Inferior parietal cortex (tissue), 1 donor: ENCODE measurements at regions not wholly inside any gene's neighbourhood (a gene's known extent, or its start where the extent isn't known, plus 50 kb on each side); places are given as distances from the start of the nearest gene placed in this dataset.

Experiments
- DNase-seq: peaks from one replicate; pipeline ENCODE4 v3.0.0-alpha.2; 2016; ENCODE audit errors: extremely low spot score

- no peak for DNase-seq
Measured at GRCh38 chr2:155810411-155810810, 522.1 kb downstream of the NR4A2 start.

DNA sequence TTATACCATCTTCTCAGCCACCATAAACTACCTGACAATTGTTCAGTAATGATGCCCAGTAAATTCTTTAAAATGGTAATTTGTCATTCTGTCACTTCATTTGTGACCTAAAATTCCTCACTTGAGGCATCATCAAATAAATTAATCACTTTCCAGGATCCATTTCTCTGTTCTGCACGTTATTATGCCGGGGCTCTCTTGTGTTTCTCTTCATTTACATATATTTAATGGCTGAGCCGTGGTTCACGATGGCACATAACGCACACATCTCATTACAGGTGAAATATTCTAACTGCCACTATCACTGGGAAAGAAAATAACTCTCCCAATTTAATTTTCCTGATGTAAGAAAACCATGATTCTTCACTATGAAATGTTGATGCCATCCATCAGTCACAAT, 529.6 kb downstream of the NR4A2 start:
- DNase-seq, result no peak

- no peak for DNase-seq
Measured at GRCh38 chr2:155792666-155793065, 539.9 kb downstream of the NR4A2 start.

GRCh38 chr2:155770516-155770915, 562.0 kb downstream of the NR4A2 start:
- DNase-seq, result no peak

- no peak for DNase-seq
Measured at GRCh38 chr2:155766342-155767115, 566.0 kb downstream of the NR4A2 start.

DNA sequence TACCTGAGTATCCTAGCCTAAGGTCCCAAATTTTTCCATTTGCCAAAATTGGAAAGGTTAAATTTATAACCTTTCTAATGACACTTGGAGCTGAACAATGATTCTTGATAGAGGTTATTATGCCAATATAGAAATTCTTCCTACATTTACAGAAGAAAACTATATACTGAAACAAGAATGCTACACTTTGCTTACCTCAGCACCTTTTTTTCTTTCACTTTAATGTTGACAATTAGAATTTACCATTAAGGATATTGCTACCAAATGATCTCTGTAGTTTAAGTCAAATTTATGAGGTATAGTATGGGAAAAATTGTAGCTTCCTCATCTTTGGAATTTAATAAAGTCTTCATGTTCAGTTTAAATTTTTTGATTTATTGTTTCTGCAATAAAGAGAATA, 577.0 kb downstream of the NR4A2 start:
- no peak for DNase-seq

DNA sequence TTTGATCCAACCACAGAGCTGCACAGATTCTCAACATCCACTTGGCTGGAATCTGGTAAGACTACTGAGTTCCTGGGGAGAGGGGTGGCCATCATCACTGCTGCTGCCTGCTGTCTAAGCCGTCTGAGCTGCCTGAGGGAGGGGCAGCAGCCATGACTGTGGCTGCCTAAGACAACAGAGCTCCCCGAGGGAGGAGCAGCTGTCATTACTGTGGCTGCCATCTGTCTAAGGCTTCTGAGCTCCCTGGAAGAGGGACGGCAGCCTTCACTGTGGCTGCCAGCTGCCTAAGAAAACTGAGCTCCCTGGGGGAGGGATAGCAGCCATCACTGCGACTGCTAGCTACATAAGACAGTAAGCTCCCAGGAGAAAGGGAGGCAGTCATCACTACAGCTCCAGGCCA, 584.4 kb downstream of the NR4A2 start:
- DNase-seq, result no peak

- no peak for DNase-seq
Measured at GRCh38 chr2:155747531-155747930, 585.0 kb downstream of the NR4A2 start.

GRCh38 chr2:155733091-155733853, 599.2 kb downstream of the NR4A2 start:
- peak; percentile 66 for DNase-seq

- DNase-seq, result no peak
Measured at GRCh38 chr2:155730804-155731203, 601.7 kb downstream of the NR4A2 start.

DNA sequence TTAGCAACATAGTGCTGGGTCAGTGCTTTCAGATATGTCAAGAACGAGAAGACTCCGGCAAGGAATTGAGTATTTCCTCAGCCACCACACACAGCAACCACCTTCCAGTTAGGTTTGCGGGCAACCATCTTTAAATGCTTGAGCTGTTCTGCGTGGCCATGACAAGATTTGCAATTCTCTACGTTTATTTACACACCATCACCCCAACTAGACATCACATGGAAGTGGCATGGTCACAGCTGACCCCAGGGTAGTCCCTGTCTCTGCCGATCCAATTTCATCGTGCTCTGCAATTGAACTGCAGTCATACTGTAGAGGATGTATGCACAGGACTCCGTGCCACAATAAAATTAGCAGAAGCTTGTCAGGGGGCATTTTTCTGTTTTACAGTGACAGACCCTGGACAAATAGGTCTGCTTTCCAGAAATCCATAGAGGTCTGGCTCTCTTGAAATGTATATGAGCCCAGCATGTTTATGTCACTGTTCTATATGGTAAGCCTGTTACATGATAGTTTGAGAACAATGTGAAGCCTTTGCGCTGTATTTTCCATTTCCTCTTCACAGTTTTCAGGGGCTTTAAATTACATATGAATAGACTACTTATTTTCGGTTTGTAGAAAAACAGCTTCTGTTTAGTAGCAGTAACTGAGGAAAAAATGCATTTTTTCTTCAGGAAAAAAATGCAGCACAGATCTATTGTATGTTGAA, 605.2 kb downstream of the NR4A2 start:
- DNase-seq, result no peak

GRCh38 chr2:155722290-155722689, 610.2 kb downstream of the NR4A2 start:
- DNase-seq, result no peak

- no peak for DNase-seq
Measured at GRCh38 chr2:155715705-155716104, 616.8 kb downstream of the NR4A2 start.

- DNase-seq, result no peak
Measured at GRCh38 chr2:155714983-155715382, 617.5 kb downstream of the NR4A2 start.

DNA sequence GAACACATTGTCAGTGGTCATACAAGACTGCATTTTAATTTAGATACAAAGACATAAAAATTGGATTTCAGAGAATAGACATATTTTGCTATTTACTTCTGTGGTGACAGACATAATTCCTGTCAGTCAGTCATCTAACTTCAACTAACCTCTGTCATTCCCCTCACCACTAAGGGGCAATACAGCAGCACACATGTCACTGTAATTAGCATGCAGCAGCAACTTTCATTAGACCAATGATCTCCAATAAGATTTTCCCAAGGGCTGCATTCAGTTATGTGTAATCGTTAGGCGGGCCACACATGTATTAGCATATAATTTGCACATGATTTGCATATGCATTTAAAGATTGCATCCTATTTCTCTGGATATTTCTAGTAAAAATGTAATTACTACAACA, 624.5 kb downstream of the NR4A2 start:
- no peak for DNase-seq

DNA sequence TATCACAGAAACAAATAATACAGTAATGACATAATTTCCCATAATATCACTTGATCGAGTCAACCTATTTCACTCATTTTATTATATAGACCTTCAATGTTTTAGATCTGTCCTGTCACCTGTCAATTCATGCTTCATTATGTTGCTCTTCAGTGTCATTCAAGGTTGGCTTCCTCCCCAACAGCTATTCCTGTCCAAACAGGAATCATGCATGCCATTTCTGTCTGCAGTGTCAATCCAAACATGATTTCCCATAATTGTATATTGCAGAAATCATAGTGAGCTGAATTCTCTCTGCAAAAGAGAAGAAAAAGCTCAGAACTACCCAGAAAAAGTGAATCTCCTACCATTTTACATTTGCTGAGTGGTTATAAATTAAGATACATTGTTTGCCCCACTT, 628.6 kb downstream of the NR4A2 start:
- no peak for DNase-seq

- DNase-seq, result no peak
Measured at GRCh38 chr2:155703048-155703447, 629.5 kb downstream of the NR4A2 start.

GRCh38 chr2:155701721-155702120, 630.8 kb downstream of the NR4A2 start:
- no peak for DNase-seq

DNA sequence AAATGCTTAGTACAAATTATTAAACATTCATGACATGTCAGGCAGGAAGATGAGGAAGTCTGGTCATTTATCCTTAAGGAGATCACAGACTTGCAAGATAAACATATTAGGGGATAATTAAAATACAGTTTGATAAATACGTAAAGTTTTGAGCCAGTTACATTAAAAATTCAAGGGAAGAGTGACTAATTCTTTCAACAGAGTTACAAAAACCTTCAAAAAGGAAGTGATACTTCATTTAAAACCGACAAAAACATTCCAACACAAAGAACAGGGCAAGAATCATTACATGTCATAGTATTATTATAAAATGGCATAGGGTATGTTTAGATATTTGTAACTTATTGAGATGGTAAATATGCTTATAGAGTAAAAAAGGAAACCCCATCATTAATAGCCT, 636.0 kb downstream of the NR4A2 start:
- no peak for DNase-seq

GRCh38 chr2:155695505-155695904, 637.0 kb downstream of the NR4A2 start:
- DNase-seq, result no peak

DNA sequence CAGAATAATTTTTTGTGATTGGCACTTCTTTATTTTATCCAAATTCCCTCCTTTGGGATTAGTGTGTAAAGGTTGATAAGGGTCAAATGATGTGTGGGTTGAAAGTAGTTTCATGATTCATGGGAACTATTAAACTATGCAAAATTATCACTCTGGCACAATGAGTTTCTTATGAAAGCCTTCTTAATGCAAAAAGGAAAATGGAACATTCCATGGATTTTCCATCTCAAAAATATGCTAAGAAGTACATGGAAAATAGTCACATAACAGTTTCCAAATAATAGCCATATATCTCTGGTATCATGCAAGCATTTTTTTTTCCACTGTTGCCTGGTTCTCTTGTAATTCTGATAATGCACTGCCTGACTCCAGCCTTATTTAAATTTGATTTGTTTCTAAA, 639.7 kb downstream of the NR4A2 start:
- DNase-seq, result no peak

GRCh38 chr2:155692106-155692505, 640.4 kb downstream of the NR4A2 start:
- no peak for DNase-seq

- no peak for DNase-seq
Measured at GRCh38 chr2:155690785-155691184, 641.7 kb downstream of the NR4A2 start.
